Sciatic nerve (tissue), 2 donors: ENCODE measurements at regions not wholly inside any gene's neighbourhood (a gene's known extent, or its start where the extent isn't known, plus 50 kb on each side); places are given as distances from the start of the nearest gene placed in this dataset.

Experiments used
- ATAC-seq: fragments of 200-7000 bp; cut with Tn5 transposase; one replicate; pipeline ENCODE4 v1.9.1; 2020; ENCODE audit warnings: mild to moderate bottlenecking, moderate library complexity
- DNase-seq: peaks from one replicate; pipeline ENCODE4 v3.0.0-alpha.2; 2020; ENCODE audit warnings: low spot score
- intact Hi-C: fragments of 100-400 bp; cut with DNase I; formaldehyde crosslinking; loops from one replicate; pipeline ENCODE4 v1.14.2; 2022
- donor health status: DM: no; HTN: no; CAD: no.
- donor health status: DM: no; HTN: no; CAD: no.

GRCh38 chr6:169841251-169841650, 89.8 kb downstream of the ERMARD start:
- DNase-seq (no peak), ATAC-seq (no peak)
- intact Hi-C loops, result no loop called here

DNA sequence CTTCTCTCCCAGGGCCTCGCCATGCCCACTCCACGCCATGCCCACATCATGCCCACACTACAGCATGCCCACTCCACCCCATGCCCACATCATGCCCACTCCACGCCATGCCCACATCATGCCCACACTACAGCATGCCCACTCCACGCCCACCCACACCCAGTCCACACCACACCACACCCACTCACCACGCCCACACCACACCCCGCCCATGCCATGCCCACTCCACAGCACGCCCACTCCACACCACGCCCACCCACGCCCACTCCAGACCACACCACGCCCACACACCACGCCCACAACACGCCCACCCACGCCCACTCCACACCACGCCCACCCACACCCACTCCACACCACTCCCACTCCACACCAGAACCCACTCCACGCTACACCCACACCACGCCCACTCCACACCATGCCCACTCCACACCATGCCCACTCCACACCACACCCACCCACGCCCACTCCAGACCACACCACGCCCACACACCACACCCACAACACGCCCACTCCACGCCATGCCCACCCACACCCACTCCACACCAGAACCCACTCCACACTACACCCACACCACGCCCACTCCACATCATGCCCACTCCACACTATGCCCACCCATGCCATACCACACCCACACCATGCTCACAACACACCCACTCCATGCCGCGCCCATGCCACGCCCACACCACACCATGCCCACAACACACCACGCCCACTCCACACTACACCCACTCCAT, 88.6 kb downstream of the ERMARD start:
- peak; percentile 56 for DNase-seq
- intact Hi-C loops, result no loop called here
- peak; percentile 22 for ATAC-seq

GRCh38 chr6:169839493-169839892, 88.1 kb downstream of the ERMARD start:
- ATAC-seq (no peak), DNase-seq (peak; percentile 28)
- intact Hi-C loops, result no loop called here

GRCh38 chr6:169839029-169839481, 87.6 kb downstream of the ERMARD start:
- DNase-seq (peak; percentile 53), ATAC-seq (no peak)
- intact Hi-C loops, result no loop called here

- ATAC-seq (no peak), DNase-seq (peak; percentile 33)
- intact Hi-C loops, result no loop called here
These were observed 87.1 kb downstream of the ERMARD start for GRCh38 chr6:169838346-169839028.

DNA sequence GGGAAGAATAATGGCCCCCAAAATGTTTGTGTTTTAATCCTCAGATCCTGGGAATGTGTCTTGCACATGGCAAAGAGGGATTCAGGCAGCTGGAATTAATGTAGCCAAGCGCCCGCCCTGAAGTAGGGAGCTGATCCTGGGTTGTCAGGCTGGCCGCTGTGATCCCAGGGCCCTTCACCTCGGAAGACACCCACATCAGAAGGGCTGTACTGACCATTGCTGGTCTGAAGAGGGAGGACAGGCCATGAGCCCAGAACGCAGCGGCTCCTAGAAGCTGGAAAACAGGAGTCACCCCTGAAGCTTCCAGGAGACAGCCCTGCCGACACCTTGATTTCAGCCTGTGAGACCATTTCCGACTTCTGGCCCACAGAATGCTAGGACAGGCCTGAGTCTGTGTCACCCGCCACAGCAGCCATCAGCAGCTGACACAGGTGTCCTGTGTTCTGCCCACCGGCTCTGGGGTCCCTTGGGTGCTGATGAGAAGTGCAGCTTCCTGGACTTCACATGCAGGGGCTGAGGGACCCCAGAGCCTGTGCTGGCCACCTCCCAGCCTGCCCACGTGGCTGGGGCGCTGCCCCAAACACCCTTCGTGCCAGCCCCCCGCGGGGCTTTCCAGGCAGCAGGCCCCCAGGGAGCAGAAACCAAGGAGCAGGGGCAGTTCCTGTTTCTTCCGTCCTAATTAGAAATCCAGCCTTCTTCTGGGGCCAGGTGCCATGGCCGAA, 86.3 kb downstream of the ERMARD start:
- DNase-seq (peak; percentile 34), ATAC-seq (no peak)
- intact Hi-C loops, result no loop called here

- ATAC-seq, result no peak
- no peak for DNase-seq
- intact Hi-C loops, result no loop called here
These were observed 81.9 kb downstream of the ERMARD start for GRCh38 chr6:169833258-169833794.

DNA sequence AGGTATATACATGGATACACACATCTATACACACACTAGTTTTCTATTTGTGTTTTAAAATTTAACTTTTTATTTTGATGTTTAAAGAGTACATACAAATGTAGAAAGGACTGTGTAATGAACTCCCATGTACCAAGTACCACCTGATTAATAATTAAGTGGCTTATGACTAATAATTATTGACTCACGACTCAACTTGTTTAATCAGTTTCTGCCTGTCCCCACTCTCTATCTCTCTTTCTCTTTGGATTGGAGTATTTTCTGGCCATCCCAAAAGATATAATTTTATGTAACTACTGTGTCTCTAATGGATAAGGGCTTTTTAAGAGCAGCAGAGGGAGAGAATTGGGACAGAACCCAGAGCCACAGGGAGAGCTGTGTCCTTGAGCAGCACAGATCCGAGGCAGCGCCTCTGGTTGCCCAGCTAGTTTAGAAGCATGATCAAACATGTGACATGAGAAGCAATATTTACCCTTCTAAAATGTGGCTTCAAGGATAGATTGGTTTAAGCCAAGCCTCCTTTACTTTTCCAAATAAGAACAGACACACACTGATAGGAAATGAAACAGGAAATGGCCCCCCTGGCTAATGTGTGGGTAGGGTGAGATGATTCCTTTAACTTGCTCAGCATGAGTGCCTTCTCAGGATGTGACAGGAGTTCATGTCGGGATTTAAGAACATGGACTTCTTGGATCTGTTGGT, 81.0 kb downstream of the ERMARD start:
- ATAC-seq (no peak), DNase-seq (no peak)
- intact Hi-C loops, result no loop called here

- intact Hi-C loops, result no loop called here
- peak; percentile 86 for DNase-seq
- peak; percentile 83 for ATAC-seq
These were observed 80.2 kb downstream of the ERMARD start for GRCh38 chr6:169831450-169832246.
